EH (cell line): ENCODE measurements at regions not wholly inside any gene's neighbourhood (a gene's known extent, or its start where the extent isn't known, plus 50 kb on each side); places are given as distances from the start of the nearest gene placed in this dataset.

ENCODE experiments used
- DNase-seq: peaks from one replicate; pipeline ENCODE4 v3.0.0-alpha.2; 2015; ENCODE audit warnings: low read depth

- DNase-seq: no peak
Observed at GRCh38 chr4:24637173-24637572, 52.8 kb upstream of the DHX15 start.

GRCh38 chr4:24638396-24638875, 54.1 kb upstream of the DHX15 start:
- no peak for DNase-seq

GRCh38 chr4:24639714-24640113, 55.4 kb upstream of the DHX15 start:
- DNase-seq: no peak

- DNase-seq: no peak
Observed at GRCh38 chr4:24640366-24640765, 56.0 kb upstream of the DHX15 start.

- DNase-seq: peak; percentile 80
Observed at GRCh38 chr4:24642981-24643547, 58.7 kb upstream of the DHX15 start.

- DNase-seq: peak; percentile 43
Observed at GRCh38 chr4:24643774-24644520, 59.6 kb upstream of the DHX15 start.

- peak; percentile 40 for DNase-seq
Observed at GRCh38 chr4:24644983-24645764, 60.8 kb upstream of the DHX15 start.

GRCh38 chr4:24645765-24646550, 61.6 kb upstream of the DHX15 start:
- no peak for DNase-seq

- DNase-seq: no peak
Observed at GRCh38 chr4:24646798-24647460, 62.6 kb upstream of the DHX15 start.

GRCh38 chr4:24650849-24651640, 66.7 kb upstream of the DHX15 start:
- DNase-seq: no peak

- no peak for DNase-seq
Observed at GRCh38 chr4:24655326-24655725, 71.0 kb upstream of the DHX15 start.

GRCh38 chr4:24655971-24656370, 71.6 kb upstream of the DHX15 start:
- no peak for DNase-seq

- DNase-seq: no peak
Observed at GRCh38 chr4:24656906-24657305, 72.6 kb upstream of the DHX15 start.

GRCh38 chr4:24657768-24658617, 73.6 kb upstream of the DHX15 start:
- peak; percentile 25 for DNase-seq

- no peak for DNase-seq
Observed at GRCh38 chr4:24659241-24659961, 75.0 kb upstream of the DHX15 start.

- no peak for DNase-seq
Observed at GRCh38 chr4:24662056-24662455, 77.7 kb upstream of the DHX15 start.

GRCh38 chr4:24662542-24662941, 78.2 kb upstream of the DHX15 start:
- no peak for DNase-seq

GRCh38 chr4:24664956-24665355, 80.6 kb upstream of the DHX15 start:
- peak; percentile 50 for DNase-seq

GRCh38 chr4:24666316-24666715, 82.0 kb upstream of the DHX15 start:
- no peak for DNase-seq
